Kidney epithelial cell (primary cell): ENCODE measurements at regions not wholly inside any gene's neighbourhood (a gene's known extent, or its start where the extent isn't known, plus 50 kb on each side); places are given as distances from the start of the nearest gene placed in this dataset.
A peak's percentile ranks its signal among the peaks of the same experiment; 100 is the strongest.

ENCODE experiments used
- DNase-seq: peaks from one replicate; pipeline ENCODE4 v3.0.0-alpha.2; 2010; ENCODE audit warnings: low read depth
- H3K27me3 ChIP-seq: 2 replicates; pipeline ENCODE4 v1.6.0; 2011; ENCODE audit warnings: low read length; ENCODE audit not compliant: control insufficient read depth, insufficient read depth
- H3K36me3 ChIP-seq: 2 replicates; pipeline ENCODE4 v1.5.1; 2011; ENCODE audit warnings: low read length; ENCODE audit not compliant: control insufficient read depth, insufficient read depth
- H3K4me3 ChIP-seq: 2 replicates; pipeline ENCODE4 v1.5.1; 2011; ENCODE audit warnings: low read depth, mild to moderate bottlenecking, control low read depth, low read length
- CTCF ChIP-seq: IDR thresholded peaks from 2 replicates; pipeline ENCODE4 v1.5.1; 2011; ENCODE audit warnings: mild to moderate bottlenecking, moderate library complexity, low read length, control low read depth, inconsistent platforms; ENCODE audit not compliant: insufficient read depth, poor library complexity, severe bottlenecking

GRCh38 chr3:83065851-83066460 is 1304.5 kb upstream of the GBE1 start:
- no peak for TF ChIP-seq CTCF
- Histone ChIP-seq H3K36me3 (no peaks in the 10 kb centered on the region), H3K4me3 (no peak overlapping the region), H3K27me3 (no peaks in the 10 kb centered on the region)
- DNase-seq, result no peak

GRCh38 chr3:83063446-83063845 is 1302.0 kb upstream of the GBE1 start:
- no peaks in the 10 kb centered on the region for H3K36me3 ChIP-seq
- no peak for DNase-seq
- H3K4me3 ChIP-seq, result no peak overlapping the region
- H3K27me3 ChIP-seq, result no peaks in the 10 kb centered on the region
- TF ChIP-seq CTCF, result no peak

- Histone ChIP-seq H3K27me3 (no peaks in the 10 kb centered on the region), H3K4me3 (no peak overlapping the region), H3K36me3 (no peaks in the 10 kb centered on the region)
- no peak for DNase-seq
- TF ChIP-seq CTCF, result no peak
Measured at GRCh38 chr3:83048556-83048955, 1287.1 kb upstream of the GBE1 start.

- peak; percentile 39 for DNase-seq
Measured at GRCh38 chr3:83039422-83039821, 1278.0 kb upstream of the GBE1 start.

GRCh38 chr3:83035704-83036010 is 1274.2 kb upstream of the GBE1 start:
- no peak for DNase-seq
- Histone ChIP-seq H3K4me3 (no peak overlapping the region), H3K27me3 (no peaks in the 10 kb centered on the region), H3K36me3 (no peaks in the 10 kb centered on the region)
- no peak for TF ChIP-seq CTCF

More at GRCh38 chr3:83039422-83039821, 1278.0 kb upstream of the GBE1 start:
- Histone ChIP-seq H3K4me3 (no peak overlapping the region), H3K27me3 (no peaks in the 10 kb centered on the region), H3K36me3 (no peaks in the 10 kb centered on the region)
- no peak for TF ChIP-seq CTCF
